ENCODE measurements at regions not wholly inside any gene's neighbourhood (a gene's known extent, or its start where the extent isn't known, plus 50 kb on each side); places are given as distances from the start of the nearest gene placed in this dataset.
"Not testable (repeated sequence)": the region's sequence is repeated elsewhere in the genome, so short reads cannot be mapped to it uniquely, and the experiment has no call there.

- H3K36me3 ChIP-seq (ENCODE audit: control insufficient read depth in 4 of 4, insufficient read depth in 4 of 4, low read length in 3 of 4); H3K27me3 ChIP-seq (replicated peaks in 2 of 5; ENCODE audit: control insufficient read depth in 4 of 5, insufficient read depth in 5 of 5, low read length in 4 of 5); H3K4me3 ChIP-seq (ENCODE audit: control insufficient read depth in 1 of 7, extremely low read depth in 1 of 7, insufficient read depth in 4 of 7, low read depth in 2 of 7, low read length in 6 of 7); POLR2A ChIA-PET; H3K9me3 ChIP-seq (ENCODE audit: control extremely low read depth in 1 of 5, control insufficient read depth in 4 of 5, insufficient read depth in 2 of 5, low read depth in 1 of 5, low read length in 4 of 5); H3K4me1 ChIP-seq (ENCODE audit: control extremely low read depth in 1 of 4, control insufficient read depth in 4 of 4, insufficient read depth in 4 of 4, low read length in 3 of 4); DNase-seq; CTCF ChIA-PET; H3K27ac ChIP-seq (ENCODE audit: insufficient read depth in 1 of 2, low read depth in 1 of 2, low read length in 2 of 2, poor library complexity in 1 of 2, severe bottlenecking in 2 of 2): not testable (repeated sequence)
- WGBS (ENCODE audit: insufficient coverage) = 89% methylated on average over 1 of the region's 2 CpGs
Measured at GRCh38 chr18:43849831-43850230, 572.5 kb upstream of the SYT4 start.

- no CpG with 5 or more reads among the region's 2 CpGs for WGBS (ENCODE audit: insufficient coverage)
- H3K27ac ChIP-seq (ENCODE audit: insufficient read depth in 1 of 2, low read depth in 1 of 2, low read length in 2 of 2, poor library complexity in 1 of 2, severe bottlenecking in 2 of 2) = no peak overlapping the region
- H3K9me3 ChIP-seq (ENCODE audit: control extremely low read depth in 1 of 5, control insufficient read depth in 4 of 5, insufficient read depth in 2 of 5, low read depth in 1 of 5, low read length in 4 of 5) = no peaks in the 10 kb centered on the region
- ChIA-PET CTCF (no interaction called here), POLR2A (no interaction called here)
- H3K4me1 ChIP-seq (ENCODE audit: control extremely low read depth in 1 of 4, control insufficient read depth in 4 of 4, insufficient read depth in 4 of 4, low read length in 3 of 4) = no peaks in the 10 kb centered on the region
- H3K27me3 ChIP-seq (replicated peaks in 2 of 5; ENCODE audit: control insufficient read depth in 4 of 5, insufficient read depth in 5 of 5, low read length in 4 of 5) = no peaks in the 10 kb centered on the region
- H3K36me3 ChIP-seq (ENCODE audit: control insufficient read depth in 4 of 4, insufficient read depth in 4 of 4, low read length in 3 of 4) = no peaks in the 10 kb centered on the region
- no peak overlapping the region for H3K4me3 ChIP-seq (ENCODE audit: control insufficient read depth in 1 of 7, extremely low read depth in 1 of 7, insufficient read depth in 4 of 7, low read depth in 2 of 7, low read length in 6 of 7)
- no peak for DNase-seq
Measured at GRCh38 chr18:43855376-43855775, 578.1 kb upstream of the SYT4 start.

- H3K9me3 ChIP-seq (ENCODE audit: control extremely low read depth in 1 of 5, control insufficient read depth in 4 of 5, insufficient read depth in 2 of 5, low read depth in 1 of 5, low read length in 4 of 5) = no peaks in the 10 kb centered on the region
- H3K36me3 ChIP-seq (ENCODE audit: control insufficient read depth in 4 of 4, insufficient read depth in 4 of 4, low read length in 3 of 4) = no peaks in the 10 kb centered on the region
- CTCF ChIA-PET = no interaction called here
- 100% methylated on average over 1 of the region's 1 CpG for WGBS (ENCODE audit: insufficient coverage)
- H3K27ac ChIP-seq (ENCODE audit: insufficient read depth in 1 of 2, low read depth in 1 of 2, low read length in 2 of 2, poor library complexity in 1 of 2, severe bottlenecking in 2 of 2) = no peak overlapping the region
- POLR2A ChIA-PET = no interaction called here
- no peaks in the 10 kb centered on the region for H3K27me3 ChIP-seq (replicated peaks in 2 of 5; ENCODE audit: control insufficient read depth in 4 of 5, insufficient read depth in 5 of 5, low read length in 4 of 5)
- DNase-seq = no peak
- H3K4me1 ChIP-seq (ENCODE audit: control extremely low read depth in 1 of 4, control insufficient read depth in 4 of 4, insufficient read depth in 4 of 4, low read length in 3 of 4) = no peaks in the 10 kb centered on the region
- no peak overlapping the region for H3K4me3 ChIP-seq (ENCODE audit: control insufficient read depth in 1 of 7, extremely low read depth in 1 of 7, insufficient read depth in 4 of 7, low read depth in 2 of 7, low read length in 6 of 7)
Measured at GRCh38 chr18:43863180-43863579, 585.9 kb upstream of the SYT4 start.

GRCh38 chr18:43866696-43867095 lies 589.4 kb upstream of the SYT4 start:
- no peaks in the 10 kb centered on the region for H3K36me3 ChIP-seq (ENCODE audit: control insufficient read depth in 4 of 4, insufficient read depth in 4 of 4, low read length in 3 of 4)
- CTCF ChIA-PET = no interaction called here
- no peak overlapping the region for H3K4me3 ChIP-seq (ENCODE audit: control insufficient read depth in 1 of 7, extremely low read depth in 1 of 7, insufficient read depth in 4 of 7, low read depth in 2 of 7, low read length in 6 of 7)
- H3K4me1 ChIP-seq (ENCODE audit: control extremely low read depth in 1 of 4, control insufficient read depth in 4 of 4, insufficient read depth in 4 of 4, low read length in 3 of 4) = no peaks in the 10 kb centered on the region
- no peaks in the 10 kb centered on the region for H3K27me3 ChIP-seq (replicated peaks in 2 of 5; ENCODE audit: control insufficient read depth in 4 of 5, insufficient read depth in 5 of 5, low read length in 4 of 5)
- POLR2A ChIA-PET = no interaction called here
- no peak overlapping the region for H3K27ac ChIP-seq (ENCODE audit: insufficient read depth in 1 of 2, low read depth in 1 of 2, low read length in 2 of 2, poor library complexity in 1 of 2, severe bottlenecking in 2 of 2)
- no peak for DNase-seq
- H3K9me3 ChIP-seq (ENCODE audit: control extremely low read depth in 1 of 5, control insufficient read depth in 4 of 5, insufficient read depth in 2 of 5, low read depth in 1 of 5, low read length in 4 of 5) = no peaks in the 10 kb centered on the region

GRCh38 chr18:43868497-43868995 lies 591.3 kb upstream of the SYT4 start:
- WGBS (ENCODE audit: insufficient coverage) = no CpG with 5 or more reads among the region's 3 CpGs
- Histone ChIP-seq H3K27ac (ENCODE audit: insufficient read depth in 1 of 2, low read depth in 1 of 2, low read length in 2 of 2, poor library complexity in 1 of 2, severe bottlenecking in 2 of 2) (no peak overlapping the region), H3K9me3 (ENCODE audit: control extremely low read depth in 1 of 5, control insufficient read depth in 4 of 5, insufficient read depth in 2 of 5, low read depth in 1 of 5, low read length in 4 of 5) (no peaks in the 10 kb centered on the region), H3K4me1 (ENCODE audit: control extremely low read depth in 1 of 4, control insufficient read depth in 4 of 4, insufficient read depth in 4 of 4, low read length in 3 of 4) (no peaks in the 10 kb centered on the region), H3K27me3 (replicated peaks in 2 of 5; ENCODE audit: control insufficient read depth in 4 of 5, insufficient read depth in 5 of 5, low read length in 4 of 5) (no peaks in the 10 kb centered on the region), H3K36me3 (ENCODE audit: control insufficient read depth in 4 of 4, insufficient read depth in 4 of 4, low read length in 3 of 4) (no peaks in the 10 kb centered on the region), H3K4me3 (ENCODE audit: control insufficient read depth in 1 of 7, extremely low read depth in 1 of 7, insufficient read depth in 4 of 7, low read depth in 2 of 7, low read length in 6 of 7) (no peak overlapping the region)
- no peak for DNase-seq
- CTCF ChIA-PET = no interaction called here
- POLR2A ChIA-PET = no interaction called here

- CTCF ChIA-PET = no interaction called here
- no peak overlapping the region for H3K27ac ChIP-seq (ENCODE audit: insufficient read depth in 1 of 2, low read depth in 1 of 2, low read length in 2 of 2, poor library complexity in 1 of 2, severe bottlenecking in 2 of 2)
- no peak overlapping the region for H3K4me3 ChIP-seq (ENCODE audit: control insufficient read depth in 1 of 7, extremely low read depth in 1 of 7, insufficient read depth in 4 of 7, low read depth in 2 of 7, low read length in 6 of 7)
- 100% methylated on average over 1 of the region's 1 CpG for WGBS (ENCODE audit: insufficient coverage)
- POLR2A ChIA-PET = no interaction called here
- H3K36me3 ChIP-seq (ENCODE audit: control insufficient read depth in 4 of 4, insufficient read depth in 4 of 4, low read length in 3 of 4) = no peaks in the 10 kb centered on the region
- no peak for DNase-seq
- H3K27me3 ChIP-seq (replicated peaks in 2 of 5; ENCODE audit: control insufficient read depth in 4 of 5, insufficient read depth in 5 of 5, low read length in 4 of 5) = no peaks in the 10 kb centered on the region
- no peaks in the 10 kb centered on the region for H3K9me3 ChIP-seq (ENCODE audit: control extremely low read depth in 1 of 5, control insufficient read depth in 4 of 5, insufficient read depth in 2 of 5, low read depth in 1 of 5, low read length in 4 of 5)
- H3K4me1 ChIP-seq (ENCODE audit: control extremely low read depth in 1 of 4, control insufficient read depth in 4 of 4, insufficient read depth in 4 of 4, low read length in 3 of 4) = no peaks in the 10 kb centered on the region
Measured at GRCh38 chr18:43869451-43870008, 592.2 kb upstream of the SYT4 start.

GRCh38 chr18:43870626-43871025 lies 593.3 kb upstream of the SYT4 start:
- Histone ChIP-seq H3K4me1 (ENCODE audit: control extremely low read depth in 1 of 4, control insufficient read depth in 4 of 4, insufficient read depth in 4 of 4, low read length in 3 of 4) (no peaks in the 10 kb centered on the region), H3K9me3 (ENCODE audit: control extremely low read depth in 1 of 5, control insufficient read depth in 4 of 5, insufficient read depth in 2 of 5, low read depth in 1 of 5, low read length in 4 of 5) (no peaks in the 10 kb centered on the region), H3K4me3 (ENCODE audit: control insufficient read depth in 1 of 7, extremely low read depth in 1 of 7, insufficient read depth in 4 of 7, low read depth in 2 of 7, low read length in 6 of 7) (no peak overlapping the region), H3K36me3 (ENCODE audit: control insufficient read depth in 4 of 4, insufficient read depth in 4 of 4, low read length in 3 of 4) (no peaks in the 10 kb centered on the region), H3K27me3 (replicated peaks in 2 of 5; ENCODE audit: control insufficient read depth in 4 of 5, insufficient read depth in 5 of 5, low read length in 4 of 5) (no peaks in the 10 kb centered on the region), H3K27ac (ENCODE audit: insufficient read depth in 1 of 2, low read depth in 1 of 2, low read length in 2 of 2, poor library complexity in 1 of 2, severe bottlenecking in 2 of 2) (no peak overlapping the region)
- ChIA-PET POLR2A (no interaction called here), CTCF (no interaction called here)
- WGBS (ENCODE audit: insufficient coverage) = no CpG with 5 or more reads among the region's 1 CpG
- DNase-seq = no peak
